ELR (cell line): ENCODE measurements at regions not wholly inside any gene's neighbourhood (a gene's known extent, or its start where the extent isn't known, plus 50 kb on each side); places are given as distances from the start of the nearest gene placed in this dataset.

ENCODE experiments used
- DNase-seq: peaks from one replicate; pipeline ENCODE4 v3.0.0-alpha.2; 2015; ENCODE audit warnings: low read depth

GRCh38 chr6:105791583-105792318 is 294.4 kb upstream of the PRDM1 start:
- DNase-seq: no peak

- DNase-seq: no peak
Measured at GRCh38 chr6:105791179-105791578, 295.0 kb upstream of the PRDM1 start.

- DNase-seq: peak; percentile 38
Measured at GRCh38 chr6:105790635-105791034, 295.5 kb upstream of the PRDM1 start.

GRCh38 chr6:105789935-105790334 is 296.2 kb upstream of the PRDM1 start:
- DNase-seq: no peak

GRCh38 chr6:105787747-105788146 is 298.4 kb upstream of the PRDM1 start:
- DNase-seq: no peak

- no peak for DNase-seq
Measured at GRCh38 chr6:105786890-105787655, 299.1 kb upstream of the PRDM1 start.

- DNase-seq: no peak
Measured at GRCh38 chr6:105786449-105786848, 299.7 kb upstream of the PRDM1 start.

GRCh38 chr6:105785066-105785811 is 300.9 kb upstream of the PRDM1 start:
- DNase-seq: no peak

GRCh38 chr6:105784179-105784578 is 302.0 kb upstream of the PRDM1 start:
- DNase-seq: peak; percentile 54

GRCh38 chr6:105783333-105783935 is 302.7 kb upstream of the PRDM1 start:
- DNase-seq: no peak

GRCh38 chr6:105781915-105782314 is 304.2 kb upstream of the PRDM1 start:
- DNase-seq: no peak

GRCh38 chr6:105781248-105781647 is 304.9 kb upstream of the PRDM1 start:
- no peak for DNase-seq

- peak; percentile 51 for DNase-seq
Measured at GRCh38 chr6:105780146-105780860, 305.8 kb upstream of the PRDM1 start.

GRCh38 chr6:105779110-105779509 is 307.0 kb upstream of the PRDM1 start:
- no peak for DNase-seq

GRCh38 chr6:105775095-105775494 is 311.0 kb upstream of the PRDM1 start:
- DNase-seq: no peak

GRCh38 chr6:105774247-105774646 is 311.9 kb upstream of the PRDM1 start:
- DNase-seq: no peak

- peak; percentile 76 for DNase-seq
Measured at GRCh38 chr6:105771313-105771970, 314.7 kb upstream of the PRDM1 start.

GRCh38 chr6:105769987-105770386 is 316.1 kb upstream of the PRDM1 start:
- DNase-seq: peak; percentile 89

GRCh38 chr6:105769197-105769596 is 316.9 kb upstream of the PRDM1 start:
- peak; percentile 7 for DNase-seq

- DNase-seq: no peak
Measured at GRCh38 chr6:105767541-105767940, 318.6 kb upstream of the PRDM1 start.

- DNase-seq: no peak
Measured at GRCh38 chr6:105765239-105765638, 320.9 kb upstream of the PRDM1 start.
